LNCaP clone FGC (cell line): ENCODE measurements at regions not wholly inside any gene's neighbourhood (a gene's known extent, or its start where the extent isn't known, plus 50 kb on each side); places are given as distances from the start of the nearest gene placed in this dataset.
A peak's percentile ranks its signal among the peaks of the same experiment; 100 is the strongest.

Experiments
- DNase-seq: peaks from one replicate; pipeline ENCODE4 v3.0.0-alpha.2; 2011; ENCODE audit warnings: low read depth
- H3K4me3 ChIP-seq: 2 replicates; pipeline ENCODE4 v1.5.1; 2011; ENCODE audit warnings: mild to moderate bottlenecking, low read depth, low read length, control low read depth
- CTCF ChIP-seq: IDR thresholded peaks from 2 replicates; pipeline ENCODE4 v1.5.1; 2012; ENCODE audit warnings: mild to moderate bottlenecking; ENCODE audit not compliant: control insufficient read depth, insufficient read depth; ENCODE audit errors: extremely low read depth

DNA sequence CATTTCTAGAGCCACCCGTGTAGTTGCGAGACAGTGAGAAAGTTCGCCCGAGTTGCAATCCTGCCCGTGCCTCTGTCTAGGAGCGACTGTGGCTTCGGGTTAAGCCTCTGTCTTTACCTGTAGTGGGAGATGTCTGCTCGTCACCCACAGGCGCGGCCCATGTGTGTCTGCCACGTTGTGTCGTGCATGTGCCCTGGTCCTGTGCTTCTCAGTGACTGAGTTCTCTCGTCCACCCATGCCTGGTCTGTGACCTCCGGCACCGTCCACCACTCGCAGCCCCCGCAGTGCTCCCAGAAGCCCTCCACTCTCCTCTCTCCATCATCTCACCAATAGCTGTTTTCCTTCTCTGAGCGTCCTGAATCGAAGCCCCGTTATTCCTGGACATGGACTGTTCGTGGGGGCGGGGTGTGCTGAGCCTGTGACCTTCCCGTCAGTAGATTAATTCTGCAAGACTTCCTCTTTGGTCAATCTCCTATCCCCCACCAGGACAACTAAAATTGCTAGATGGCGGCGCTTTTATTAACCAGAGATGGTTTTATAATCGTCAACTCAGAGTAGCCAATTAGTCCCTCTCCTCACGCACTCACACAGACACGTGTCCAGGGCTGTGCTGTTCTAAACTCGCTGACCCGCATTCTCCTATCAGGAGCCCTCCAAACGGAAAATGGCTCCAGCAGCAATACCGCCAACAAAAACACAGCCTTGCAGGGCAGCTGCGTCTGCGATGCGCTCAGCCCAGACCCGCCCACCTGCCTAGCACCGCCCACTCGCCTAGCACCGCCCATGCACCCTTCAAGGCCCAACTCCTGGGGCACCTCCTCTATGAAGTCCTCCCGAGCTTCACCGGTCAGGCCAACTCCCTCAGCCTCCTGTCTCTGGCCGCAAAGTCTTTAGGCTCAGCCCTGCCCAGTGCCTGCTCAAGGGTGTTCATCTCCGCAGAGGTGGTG, 119.4 kb downstream of the TWIST2 start:
- TF ChIP-seq CTCF, result no peak
- no peak for DNase-seq
- H3K4me3 ChIP-seq, result no peak overlapping the region

GRCh38 chr2:238967978-238968360, 120.1 kb downstream of the TWIST2 start:
- no peak overlapping the region for H3K4me3 ChIP-seq
- no peak for DNase-seq
- TF ChIP-seq CTCF, result no peak

- DNase-seq, result no peak
- no peak overlapping the region for H3K4me3 ChIP-seq
- no peak for TF ChIP-seq CTCF
These were observed 120.9 kb downstream of the TWIST2 start for GRCh38 chr2:238968616-238969384.

DNA sequence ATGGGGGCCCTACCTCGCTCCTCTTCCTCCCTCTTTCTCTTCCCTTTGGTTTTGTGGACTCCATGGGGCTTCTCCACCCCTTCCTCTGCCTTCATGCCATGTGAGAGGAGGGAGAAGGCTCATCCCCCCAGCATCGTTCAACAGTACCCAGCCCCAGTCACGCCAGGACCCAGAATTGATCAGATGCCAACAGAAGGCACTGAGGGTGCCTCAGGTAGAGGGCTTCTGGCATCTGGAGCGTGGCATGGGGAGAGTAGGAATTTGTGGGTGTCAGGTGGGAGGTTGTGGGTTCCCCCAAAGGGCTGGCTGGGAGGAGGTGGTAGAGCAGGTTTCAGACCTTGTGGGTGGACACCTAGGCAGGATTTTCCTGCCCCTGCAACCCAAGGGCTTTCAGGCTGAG, 122.0 kb downstream of the TWIST2 start:
- no peak overlapping the region for H3K4me3 ChIP-seq
- no peak for TF ChIP-seq CTCF
- DNase-seq, result no peak

DNA sequence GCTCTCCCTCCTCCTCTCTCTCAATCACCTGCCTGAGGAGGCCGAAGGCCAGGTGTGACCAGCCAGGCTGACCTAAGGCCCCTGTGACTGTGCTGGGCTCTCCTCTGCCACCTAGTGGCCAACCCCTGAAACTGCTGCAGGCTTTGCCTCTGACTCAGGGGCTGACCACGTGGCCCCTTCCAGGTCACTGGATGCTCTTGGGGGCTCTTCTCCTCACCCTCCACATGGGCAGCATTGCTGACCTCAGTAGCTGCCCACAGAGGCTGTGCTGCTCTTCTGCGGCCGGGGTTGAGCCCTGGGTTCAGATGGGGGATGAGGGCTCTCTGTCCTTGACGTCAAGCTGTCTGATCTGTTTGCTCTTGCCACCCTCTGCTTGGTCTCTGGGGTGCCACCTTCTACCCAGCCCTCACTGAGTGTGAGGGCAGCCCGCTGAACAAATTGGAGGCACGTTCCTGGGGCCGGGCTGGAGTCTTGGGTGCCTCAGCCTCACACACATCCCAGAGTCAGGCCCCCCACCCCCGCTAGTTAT, 122.7 kb downstream of the TWIST2 start:
- DNase-seq, result no peak

More for the DNA sequence above, 122.7 kb downstream of the TWIST2 start:
- H3K4me3 ChIP-seq, result no peak overlapping the region
- peak; percentile 91 for TF ChIP-seq CTCF
